Activated CD8-positive, alpha-beta T cell treated with anti-CD3 and anti-CD28 coated beads, Interleukin-2, amount 10 ng/mL, durations not matched to agents 7 days and 5 days (primary cell): ENCODE measurements at regions not wholly inside any gene's neighbourhood (a gene's known extent, or its start where the extent isn't known, plus 50 kb on each side); places are given as distances from the start of the nearest gene placed in this dataset.

Source experiments
- ATAC-seq: fragments of 150-1000 bp; cut with Tn5 transposase; one replicate; pipeline ENCODE4 v1.10.0; 2021; ENCODE audit warnings: moderate library complexity
- CTCF ChIA-PET: fragments of 350-600 bp; sonication (Branson Sonifier 250); formaldehyde crosslinking; loops from one replicate; lab custom pipeline; 2021; ENCODE audit warnings: antibody characterized with exemption; lab: Charles Lee
- POLR2A ChIA-PET: fragments of 350-600 bp; sonication (Branson Sonifier 250); formaldehyde crosslinking; loops from one replicate; lab custom pipeline; 2021; ENCODE audit warnings: antibody characterized with exemption; lab: Charles Lee
- DNase-seq: peaks from one replicate; pipeline ENCODE4 v3.0.0-alpha.2; 2020
- H3K27ac Mint-ChIP-seq: one replicate; pipeline ENCODE4 v1.8.0; 2021; ENCODE audit warnings: mild to moderate bottlenecking, mixed read lengths
- H3K27me3 Mint-ChIP-seq: one replicate; pipeline ENCODE4 v1.8.0; 2021; ENCODE audit warnings: low read depth, mixed read lengths
- H3K36me3 Mint-ChIP-seq: one replicate; pipeline ENCODE4 v1.8.0; 2021; ENCODE audit warnings: low read depth, mixed read lengths
- H3K4me1 Mint-ChIP-seq: one replicate; pipeline ENCODE4 v1.8.0; 2021; ENCODE audit warnings: low read depth, mixed read lengths
- H3K4me3 Mint-ChIP-seq: one replicate; pipeline ENCODE4 v1.8.0; 2021; ENCODE audit warnings: mild to moderate bottlenecking, mixed read lengths
- H3K9me3 Mint-ChIP-seq: one replicate; pipeline ENCODE4 v1.8.0; 2022; ENCODE audit warnings: mixed read lengths; ENCODE audit not compliant: insufficient read depth

- Mint-ChIP-seq H3K27ac (no peak overlapping the region), H3K9me3 (peaks cover 2% of the 10 kb centered on the region), H3K4me3 (no peak overlapping the region), H3K27me3 (no peaks in the 10 kb centered on the region), H3K36me3 (no peaks in the 10 kb centered on the region), H3K4me1 (no peaks in the 10 kb centered on the region)
- ATAC-seq (no peak), DNase-seq (no peak)
- ChIA-PET CTCF (no interaction called here), POLR2A (no interaction called here)
Observed at GRCh38 chr14:87169362-87169761, 823.6 kb downstream of the GALC start.

- ATAC-seq (no peak), DNase-seq (no peak)
- ChIA-PET POLR2A (no interaction called here), CTCF (no interaction called here)
- H3K36me3 Mint-ChIP-seq = no peaks in the 10 kb centered on the region
- H3K4me3 Mint-ChIP-seq = no peak overlapping the region
- H3K27me3 Mint-ChIP-seq = no peaks in the 10 kb centered on the region
- no peak overlapping the region for H3K27ac Mint-ChIP-seq
- H3K9me3 Mint-ChIP-seq = peaks cover 17% of the 10 kb centered on the region
- no peaks in the 10 kb centered on the region for H3K4me1 Mint-ChIP-seq
Observed at GRCh38 chr14:87161502-87161901, 831.5 kb downstream of the GALC start.

- H3K4me3 Mint-ChIP-seq = no peak overlapping the region
- CTCF ChIA-PET = no interaction called here
Observed at GRCh38 chr14:87160989-87161388, 832.0 kb downstream of the GALC start.

DNA sequence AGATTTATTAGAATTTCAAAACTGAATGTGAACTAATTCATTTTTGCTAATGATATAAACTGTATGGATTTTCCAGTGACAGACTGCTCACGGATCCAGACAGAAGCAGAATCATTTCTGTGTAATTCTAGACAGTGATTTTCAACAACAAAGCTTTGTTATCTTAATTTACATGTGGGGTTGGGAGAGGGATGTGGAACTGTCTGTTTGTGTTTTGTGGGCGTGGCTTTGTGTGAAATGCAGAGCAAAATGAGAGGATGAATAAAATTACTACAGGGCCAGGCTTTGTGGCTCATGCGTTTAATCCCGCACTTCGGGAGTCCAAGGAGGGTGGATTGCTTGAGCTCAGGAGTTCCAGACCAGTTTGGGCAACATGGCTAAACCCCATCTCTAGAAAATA is 834.7 kb downstream of the GALC start:
- H3K4me3 Mint-ChIP-seq = no peak overlapping the region
- H3K27me3 Mint-ChIP-seq = no peaks in the 10 kb centered on the region
- H3K4me1 Mint-ChIP-seq = no peaks in the 10 kb centered on the region
- H3K9me3 Mint-ChIP-seq = peaks cover 12% of the 10 kb centered on the region
- POLR2A ChIA-PET = no interaction called here
- no peak for DNase-seq
- CTCF ChIA-PET = no interaction called here
- H3K36me3 Mint-ChIP-seq = no peaks in the 10 kb centered on the region
- H3K27ac Mint-ChIP-seq = no peak overlapping the region
- no peak for ATAC-seq

More at GRCh38 chr14:87160989-87161388, 832.0 kb downstream of the GALC start:
- DNase-seq (no peak), ATAC-seq (no peak)
- POLR2A ChIA-PET = no interaction called here
- H3K27me3 Mint-ChIP-seq = no peaks in the 10 kb centered on the region
- H3K27ac Mint-ChIP-seq = no peak overlapping the region
- no peaks in the 10 kb centered on the region for H3K36me3 Mint-ChIP-seq
- no peaks in the 10 kb centered on the region for H3K4me1 Mint-ChIP-seq
- H3K9me3 Mint-ChIP-seq = peaks cover 17% of the 10 kb centered on the region

- POLR2A ChIA-PET = no interaction called here
- Mint-ChIP-seq H3K27ac (no peak overlapping the region), H3K36me3 (no peaks in the 10 kb centered on the region), H3K9me3 (peaks cover 12% of the 10 kb centered on the region), H3K4me1 (no peaks in the 10 kb centered on the region), H3K4me3 (no peak overlapping the region), H3K27me3 (no peaks in the 10 kb centered on the region)
- DNase-seq = no peak
- CTCF ChIA-PET = no interaction called here
- no peak for ATAC-seq
Observed at GRCh38 chr14:87156878-87157277, 836.1 kb downstream of the GALC start.

GRCh38 chr14:87155856-87156488 is 837.0 kb downstream of the GALC start:
- no peak for DNase-seq
- no peak overlapping the region for H3K27ac Mint-ChIP-seq
- H3K9me3 Mint-ChIP-seq = peaks cover 7% of the 10 kb centered on the region
- no peak overlapping the region for H3K4me3 Mint-ChIP-seq
- no peak for ATAC-seq
- CTCF ChIA-PET = no interaction called here
- no peaks in the 10 kb centered on the region for H3K27me3 Mint-ChIP-seq
- H3K4me1 Mint-ChIP-seq = no peaks in the 10 kb centered on the region
- POLR2A ChIA-PET = no interaction called here
- H3K36me3 Mint-ChIP-seq = no peaks in the 10 kb centered on the region

DNA sequence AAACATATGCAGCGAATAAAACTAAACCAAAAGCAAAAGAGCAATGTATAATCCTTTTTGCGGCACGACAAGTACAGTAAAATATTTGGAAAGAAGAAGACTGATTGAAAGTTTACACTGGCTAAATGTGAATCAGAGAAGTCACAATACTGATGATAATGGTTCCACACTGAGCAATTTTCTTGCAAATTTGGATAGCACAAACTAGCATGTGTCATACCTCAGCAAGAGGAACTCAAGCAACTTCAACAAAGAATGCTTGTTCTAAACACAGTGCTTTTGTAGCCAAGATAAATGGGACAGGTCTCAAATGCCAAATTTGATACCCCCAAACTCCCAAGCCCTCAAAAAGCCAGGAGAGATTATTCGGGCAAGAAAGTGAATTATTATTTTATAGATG is 839.1 kb downstream of the GALC start:
- CTCF ChIA-PET = no interaction called here
- ATAC-seq = no peak
- Mint-ChIP-seq H3K9me3 (peaks cover 6% of the 10 kb centered on the region), H3K27ac (no peak overlapping the region), H3K36me3 (no peaks in the 10 kb centered on the region), H3K4me1 (no peaks in the 10 kb centered on the region), H3K27me3 (no peaks in the 10 kb centered on the region), H3K4me3 (no peak overlapping the region)
- no peak for DNase-seq
- POLR2A ChIA-PET = no interaction called here

GRCh38 chr14:87153391-87153790 is 839.6 kb downstream of the GALC start:
- Mint-ChIP-seq H3K4me3 (no peak overlapping the region), H3K27ac (no peak overlapping the region), H3K4me1 (no peaks in the 10 kb centered on the region), H3K9me3 (peaks cover 4% of the 10 kb centered on the region), H3K36me3 (no peaks in the 10 kb centered on the region), H3K27me3 (no peaks in the 10 kb centered on the region)
- DNase-seq (no peak), ATAC-seq (no peak)
- ChIA-PET CTCF (no interaction called here), POLR2A (no interaction called here)

DNA sequence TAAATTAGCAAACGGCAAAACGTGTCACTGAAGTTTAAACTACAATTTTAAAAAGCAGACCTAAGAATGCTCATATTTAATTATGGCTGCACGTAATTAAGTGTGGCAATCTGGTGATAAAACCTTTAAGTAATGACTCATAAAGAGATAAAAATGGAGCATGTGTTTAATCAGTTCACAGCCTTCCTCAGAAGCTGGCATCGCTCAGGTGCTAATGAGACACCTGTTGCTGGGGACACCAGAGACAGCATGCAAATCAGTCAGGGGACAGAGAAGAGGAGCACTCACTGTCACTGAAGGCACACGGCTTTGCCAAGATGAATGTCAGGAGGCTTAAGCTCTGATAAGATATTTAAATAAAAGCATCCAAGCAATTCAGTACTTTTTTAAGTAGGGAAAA is 840.3 kb downstream of the GALC start:
- H3K4me1 Mint-ChIP-seq = no peaks in the 10 kb centered on the region
- ATAC-seq (no peak), DNase-seq (no peak)
- H3K9me3 Mint-ChIP-seq = peaks cover 4% of the 10 kb centered on the region
- ChIA-PET POLR2A (no interaction called here), CTCF (no interaction called here)
- no peaks in the 10 kb centered on the region for H3K36me3 Mint-ChIP-seq
- no peak overlapping the region for H3K4me3 Mint-ChIP-seq
- no peak overlapping the region for H3K27ac Mint-ChIP-seq
- H3K27me3 Mint-ChIP-seq = no peaks in the 10 kb centered on the region

- no peaks in the 10 kb centered on the region for H3K36me3 Mint-ChIP-seq
- no peak overlapping the region for H3K4me3 Mint-ChIP-seq
- no peak overlapping the region for H3K27ac Mint-ChIP-seq
- no peak for DNase-seq
- no peaks in the 10 kb centered on the region for H3K4me1 Mint-ChIP-seq
- ChIA-PET CTCF (no interaction called here), POLR2A (no interaction called here)
- ATAC-seq = no peak
- no peaks in the 10 kb centered on the region for H3K27me3 Mint-ChIP-seq
- peaks cover 4% of the 10 kb centered on the region for H3K9me3 Mint-ChIP-seq
Observed at GRCh38 chr14:87149583-87150354, 843.2 kb downstream of the GALC start.

DNA sequence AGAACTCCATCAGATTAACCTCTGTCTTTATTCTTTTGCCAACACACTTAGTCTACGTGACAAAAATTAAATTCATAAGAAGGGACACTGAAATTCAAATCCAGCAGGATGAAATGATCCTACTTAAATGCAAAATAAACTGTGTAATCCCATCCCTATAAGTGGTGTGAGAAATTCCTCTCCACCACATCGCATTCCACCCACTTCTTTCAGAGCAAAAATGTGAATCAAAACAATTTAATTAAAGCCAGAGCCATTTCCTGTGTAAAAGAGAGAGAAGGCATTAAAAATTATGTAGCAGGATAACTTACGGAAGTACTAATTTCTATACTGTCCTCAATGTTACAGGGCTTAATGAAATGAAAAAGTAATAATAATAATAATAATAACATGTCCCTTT is 844.3 kb downstream of the GALC start:
- ATAC-seq (no peak), DNase-seq (no peak)
- POLR2A ChIA-PET = no interaction called here
- peaks cover 4% of the 10 kb centered on the region for H3K9me3 Mint-ChIP-seq
- H3K4me1 Mint-ChIP-seq = no peaks in the 10 kb centered on the region
- H3K36me3 Mint-ChIP-seq = no peaks in the 10 kb centered on the region
- no peak overlapping the region for H3K27ac Mint-ChIP-seq
- CTCF ChIA-PET = no interaction called here
- H3K4me3 Mint-ChIP-seq = no peak overlapping the region
- no peaks in the 10 kb centered on the region for H3K27me3 Mint-ChIP-seq

GRCh38 chr14:87142551-87143211 is 850.3 kb downstream of the GALC start:
- no peak for ATAC-seq
- no peak for DNase-seq
- no peak overlapping the region for H3K27ac Mint-ChIP-seq
- H3K36me3 Mint-ChIP-seq = no peaks in the 10 kb centered on the region
- POLR2A ChIA-PET = no interaction called here
- H3K4me3 Mint-ChIP-seq = no peak overlapping the region
- CTCF ChIA-PET = no interaction called here
- no peaks in the 10 kb centered on the region for H3K9me3 Mint-ChIP-seq
- no peaks in the 10 kb centered on the region for H3K4me1 Mint-ChIP-seq
- H3K27me3 Mint-ChIP-seq = no peaks in the 10 kb centered on the region
